NOMO-1 treated with dmso at 0.1 percent for 144 hours (cell line): ENCODE measurements at regions not wholly inside any gene's neighbourhood (a gene's known extent, or its start where the extent isn't known, plus 50 kb on each side); places are given as distances from the start of the nearest gene placed in this dataset.

ENCODE experiments used
- DNase-seq: peaks from one replicate; lab custom pipeline; 2025; ENCODE audit not compliant: unreplicated experiment; lab: John Stamatoyannopoulos, UW

- DNase-seq: no peak
These were observed 131.9 kb downstream of the DAD1 start for GRCh38 chr14:22456998-22457594.

DNA sequence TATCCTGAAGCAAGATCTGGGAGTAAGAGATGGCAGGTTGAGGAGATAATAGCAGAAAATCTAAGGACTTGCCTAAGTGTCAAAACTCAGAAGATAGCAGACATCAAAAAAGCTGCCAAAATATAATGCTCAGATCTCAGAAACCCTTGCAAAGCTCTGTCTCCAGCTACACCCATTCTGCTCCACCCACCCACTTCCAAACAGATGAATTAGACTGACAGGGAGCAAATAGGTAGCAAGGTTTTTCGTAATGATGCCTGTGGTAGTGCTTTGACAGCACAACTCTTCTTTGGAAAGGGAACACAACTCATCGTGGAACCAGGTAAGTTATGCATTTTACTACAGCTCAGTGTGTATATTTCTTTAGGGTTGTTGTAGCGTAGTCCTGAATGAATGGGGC, 132.6 kb downstream of the DAD1 start:
- no peak for DNase-seq

GRCh38 chr14:22452330-22452729, 136.7 kb downstream of the DAD1 start:
- DNase-seq: no peak

GRCh38 chr14:22450266-22450665, 138.8 kb downstream of the DAD1 start:
- DNase-seq: no peak

GRCh38 chr14:22449600-22449905, 139.5 kb downstream of the DAD1 start:
- no peak for DNase-seq

- no peak for DNase-seq
These were observed 140.0 kb downstream of the DAD1 start for GRCh38 chr14:22448905-22449599.

DNA sequence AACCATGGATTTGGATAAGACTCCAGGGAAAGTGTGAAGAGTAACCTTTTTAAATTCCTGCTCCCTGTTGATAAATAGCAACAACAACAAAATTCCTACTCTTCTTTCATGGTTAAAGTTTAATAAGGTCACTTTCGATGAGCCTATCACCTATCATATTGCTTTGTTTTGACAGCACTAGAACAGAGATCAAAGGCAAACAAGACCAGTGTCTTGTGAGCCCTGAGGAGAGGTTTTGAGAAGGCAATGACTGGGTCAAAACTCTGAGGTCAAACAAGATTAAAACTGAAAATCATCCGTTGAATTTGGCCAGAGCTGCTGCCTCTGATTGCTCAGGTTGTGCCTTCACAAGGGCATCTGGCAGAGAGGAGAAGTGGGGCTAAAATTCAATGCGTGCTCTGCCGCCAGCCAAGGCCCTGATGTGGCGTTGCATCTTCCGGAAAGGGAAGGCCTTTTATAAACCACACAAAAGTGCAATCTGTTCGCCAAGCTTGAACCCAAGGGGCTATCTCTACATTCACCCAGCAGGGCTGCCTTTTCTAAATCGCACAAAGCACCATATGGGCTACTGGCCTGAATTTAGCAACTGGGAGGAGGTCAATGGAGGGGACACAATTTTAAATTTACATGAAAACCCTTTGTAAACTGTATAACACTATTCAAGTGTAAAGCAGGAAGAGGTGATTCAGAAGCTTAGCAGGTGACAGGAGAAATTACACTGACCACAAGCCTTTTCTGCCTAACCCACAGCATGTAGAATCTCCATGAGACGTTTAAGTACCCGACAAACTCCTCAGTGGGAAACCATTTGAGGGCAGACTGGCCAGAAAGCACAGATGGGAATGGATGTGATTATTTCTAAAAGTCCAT, 140.8 kb downstream of the DAD1 start:
- DNase-seq: peak; percentile 74

- DNase-seq: no peak
These were observed 150.3 kb downstream of the DAD1 start for GRCh38 chr14:22438742-22439141.

GRCh38 chr14:22434901-22435550, 154.0 kb downstream of the DAD1 start:
- no peak for DNase-seq

GRCh38 chr14:22434030-22434429, 155.0 kb downstream of the DAD1 start:
- DNase-seq: no peak

- no peak for DNase-seq
These were observed 156.0 kb downstream of the DAD1 start for GRCh38 chr14:22433069-22433468.

- DNase-seq: no peak
These were observed 156.6 kb downstream of the DAD1 start for GRCh38 chr14:22432348-22432976.

- no peak for DNase-seq
These were observed 159.3 kb downstream of the DAD1 start for GRCh38 chr14:22429546-22430294.

- no peak for DNase-seq
These were observed 160.2 kb downstream of the DAD1 start for GRCh38 chr14:22428700-22429291.

DNA sequence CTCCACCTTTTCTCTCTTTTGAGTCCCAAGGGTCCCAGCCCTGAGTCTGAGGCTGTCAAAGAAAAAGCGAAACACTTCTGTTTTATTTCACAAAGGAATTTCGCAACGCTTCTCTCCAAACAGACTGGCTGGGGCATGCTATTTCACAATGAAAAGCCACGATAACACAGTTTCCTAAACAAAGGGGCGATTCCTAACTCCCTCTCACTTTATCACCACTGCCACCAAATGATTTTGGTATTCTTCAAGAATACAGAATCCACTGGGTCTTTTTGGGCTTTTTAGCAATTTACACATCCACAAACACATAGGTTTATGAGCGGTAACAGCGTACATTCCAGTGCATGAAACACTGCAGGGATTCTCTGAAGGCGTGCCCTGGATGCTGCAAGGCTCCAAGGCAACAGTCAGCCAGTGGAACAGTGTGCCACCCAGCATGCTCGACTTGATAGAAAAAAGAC, 161.2 kb downstream of the DAD1 start:
- peak; percentile 68 for DNase-seq

- no peak for DNase-seq
These were observed 162.3 kb downstream of the DAD1 start for GRCh38 chr14:22426711-22427110.

GRCh38 chr14:22423958-22424357, 165.1 kb downstream of the DAD1 start:
- DNase-seq: no peak

DNA sequence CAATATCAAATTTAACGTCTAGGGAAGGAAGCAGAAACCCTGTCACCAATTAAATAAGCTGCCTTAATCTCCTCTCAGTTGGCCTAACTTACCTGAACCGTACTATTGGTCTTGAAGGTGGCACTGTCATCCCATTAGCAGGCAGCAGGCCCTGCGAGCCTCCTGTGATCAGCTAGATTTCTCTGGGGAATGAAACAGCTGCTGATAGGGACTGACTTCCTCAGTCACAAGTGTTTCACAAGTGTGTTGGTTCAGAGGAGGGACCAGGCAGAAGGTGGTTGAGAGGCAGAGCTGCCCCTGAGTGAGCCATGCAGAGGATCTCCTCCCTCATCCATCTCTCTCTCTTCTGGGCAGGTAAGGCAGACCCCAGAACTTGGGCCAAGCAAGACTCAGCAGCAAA, 166.8 kb downstream of the DAD1 start:
- DNase-seq: no peak

- DNase-seq: no peak
These were observed 168.3 kb downstream of the DAD1 start for GRCh38 chr14:22420598-22421186.

GRCh38 chr14:22419620-22420019, 169.4 kb downstream of the DAD1 start:
- DNase-seq: no peak
